Esophagus muscularis mucosa (tissue), 4 donors: ENCODE measurements at regions not wholly inside any gene's neighbourhood (a gene's known extent, or its start where the extent isn't known, plus 50 kb on each side); places are given as distances from the start of the nearest gene placed in this dataset.

ENCODE experiments used
- CTCF ChIP-seq, 3 experiments: fragments of 200-600 bp in 2 of 3; fragments of 450-650 bp in 1 of 3; sonication (generic) in 2 of 3; IDR thresholded peaks; one replicate each; pipeline ENCODE4 v1.5.1; 2017 to 2019; ENCODE audit warnings: antibody characterized with exemption in 3 of 3, mild to moderate bottlenecking in 2 of 3, moderate library complexity in 1 of 3
- EP300 ChIP-seq: sonication (generic); formaldehyde crosslinking; IDR thresholded peaks from one replicate; pipeline ENCODE4 v1.6.1; 2017; ENCODE audit warnings: antibody characterized with exemption
- POLR2AphosphoS5 ChIP-seq, 2 donors: sonication (generic); formaldehyde crosslinking; IDR thresholded peaks; one replicate each; pipeline ENCODE4 v1.6.1; 2017; ENCODE audit warnings: antibody characterized with exemption in 2 of 2

DNA sequence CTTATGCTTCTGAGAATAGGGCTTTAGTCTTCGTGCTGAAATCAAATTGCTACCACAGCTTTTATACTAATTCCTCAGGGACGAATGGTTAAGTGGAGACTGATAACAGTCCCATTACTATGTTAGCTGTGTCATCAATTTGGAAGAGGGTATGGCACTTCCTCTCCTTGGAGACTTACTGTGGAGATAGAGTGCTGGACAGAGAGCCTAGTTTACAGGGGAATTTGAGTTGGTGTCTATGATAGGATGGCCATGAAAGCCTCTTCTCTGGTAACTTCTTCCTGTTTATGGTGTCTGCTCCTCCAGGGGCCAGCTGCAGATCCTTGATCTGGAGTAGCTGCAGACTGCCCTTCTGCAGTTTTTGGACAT is 167.7 kb downstream of the ZNF518B start:
- TF ChIP-seq CTCF (IDR thresholded peaks at IDR 0.05) (no peak), EP300 (no peak), POLR2AphosphoS5 (IDR thresholded peaks at IDR 0.05) (no peak)
